T-helper 1 cell treated with Interleukin-12 subunit alpha and Interleukin-12 subunit beta and Interleukin-4 antibody, amounts not matched to agents 30 ng/mL and 1 ng/mL, for 36 hours (primary cell): ENCODE measurements at regions not wholly inside any gene's neighbourhood (a gene's known extent, or its start where the extent isn't known, plus 50 kb on each side); places are given as distances from the start of the nearest gene placed in this dataset.
"Not testable (repeated sequence)": the region's sequence is repeated elsewhere in the genome, so short reads cannot be mapped to it uniquely, and the experiment has no call there.

ENCODE experiments used
- intact Hi-C: fragments of 100-400 bp; cut with micrococcal nuclease; formaldehyde crosslinking; loops from one replicate; pipeline ENCODE4 v1.15.1; 2024

- intact Hi-C loops: no loop called here
Observed at GRCh38 chr10:80856186-80856585, 318.5 kb downstream of the SH2D4B start.

- intact Hi-C loops: not testable (repeated sequence)
Observed at GRCh38 chr10:80859279-80859678, 321.6 kb downstream of the SH2D4B start.

- intact Hi-C loops: no loop called here
Observed at GRCh38 chr10:80860719-80861118, 323.0 kb downstream of the SH2D4B start.

- intact Hi-C loops: no loop called here
Observed at GRCh38 chr10:80861882-80862281, 324.2 kb downstream of the SH2D4B start.

- intact Hi-C loops: no loop called here
Observed at GRCh38 chr10:80870282-80870681, 332.6 kb downstream of the SH2D4B start.

GRCh38 chr10:80871083-80871482 lies 333.4 kb downstream of the SH2D4B start:
- intact Hi-C loops: no loop called here

GRCh38 chr10:80878330-80878729 lies 340.6 kb downstream of the SH2D4B start:
- intact Hi-C loops: no loop called here

- intact Hi-C loops: no loop called here
Observed at GRCh38 chr10:80890146-80890545, 352.4 kb downstream of the SH2D4B start.

GRCh38 chr10:80893256-80893655 lies 355.6 kb downstream of the SH2D4B start:
- intact Hi-C loops: no loop called here

- intact Hi-C loops: no loop called here
Observed at GRCh38 chr10:80894311-80894791, 356.6 kb downstream of the SH2D4B start.

- intact Hi-C loops: no loop called here
Observed at GRCh38 chr10:80894797-80895467, 357.2 kb downstream of the SH2D4B start.

- intact Hi-C loops: no loop called here
Observed at GRCh38 chr10:80896076-80896475, 358.4 kb downstream of the SH2D4B start.

- intact Hi-C loops: no loop called here
Observed at GRCh38 chr10:80896959-80897358, 359.3 kb downstream of the SH2D4B start.

- intact Hi-C loops: no loop called here
Observed at GRCh38 chr10:80900661-80901060, 363.0 kb downstream of the SH2D4B start.

- intact Hi-C loops: no loop called here
Observed at GRCh38 chr10:80908611-80909010, 370.9 kb downstream of the SH2D4B start.

GRCh38 chr10:80909254-80909653 lies 371.6 kb downstream of the SH2D4B start:
- intact Hi-C loops: no loop called here

- intact Hi-C loops: no loop called here
Observed at GRCh38 chr10:80917636-80918035, 379.9 kb downstream of the SH2D4B start.

- intact Hi-C loops: no loop called here
Observed at GRCh38 chr10:80921032-80921431, 383.3 kb downstream of the SH2D4B start.

GRCh38 chr10:80924063-80924952 lies 386.6 kb downstream of the SH2D4B start:
- intact Hi-C loops: loop anchor here (1.0 kb wide), 3 partner anchors 225 to 546 kb away; no protein-coding TSS in a partner anchor

- intact Hi-C loops: no loop called here
Observed at GRCh38 chr10:80927419-80928078, 389.8 kb downstream of the SH2D4B start.

- intact Hi-C loops: no loop called here
Observed at GRCh38 chr10:80938903-80939302, 401.2 kb downstream of the SH2D4B start.
